Activated T-cell treated with anti-CD3 and anti-CD28 coated beads, Interleukin-2, amount 50 U/mL, for 24 hours (primary cell): ENCODE measurements at regions not wholly inside any gene's neighbourhood (a gene's known extent, or its start where the extent isn't known, plus 50 kb on each side); places are given as distances from the start of the nearest gene placed in this dataset.

ENCODE experiments used
- DNase-seq: peaks from one replicate; pipeline ENCODE4 v3.0.0-alpha.2; 2020
- H3K27ac Mint-ChIP-seq: 2 replicates; pipeline ENCODE4 v1.8.0; 2020; ENCODE audit warnings: mild to moderate bottlenecking, mixed read lengths
- H3K27me3 Mint-ChIP-seq: 2 replicates; pipeline ENCODE4 v1.8.0; 2020; ENCODE audit warnings: mixed read lengths
- H3K36me3 Mint-ChIP-seq: 2 replicates; pipeline ENCODE4 v1.8.0; 2020; ENCODE audit warnings: low read depth, mixed read lengths
- H3K4me1 Mint-ChIP-seq: 2 replicates; pipeline ENCODE4 v1.8.0; 2020; ENCODE audit warnings: low read depth, mixed read lengths
- H3K4me3 Mint-ChIP-seq: 2 replicates; pipeline ENCODE4 v1.8.0; 2020; ENCODE audit warnings: mild to moderate bottlenecking, moderate library complexity, mixed read lengths
- H3K9me3 Mint-ChIP-seq: 2 replicates; pipeline ENCODE4 v1.8.0; 2020; ENCODE audit warnings: mixed read lengths

GRCh38 chr5:3954199-3954598 is 358.6 kb downstream of the IRX1 start:
- no peaks in the 10 kb centered on the region for H3K36me3 Mint-ChIP-seq
- H3K27me3 Mint-ChIP-seq: no peaks in the 10 kb centered on the region
- peaks cover 12% of the 10 kb centered on the region for H3K9me3 Mint-ChIP-seq
- H3K4me1 Mint-ChIP-seq: no peaks in the 10 kb centered on the region
- no peak for DNase-seq
- no peak overlapping the region for H3K27ac Mint-ChIP-seq
- no peak overlapping the region for H3K4me3 Mint-ChIP-seq

DNA sequence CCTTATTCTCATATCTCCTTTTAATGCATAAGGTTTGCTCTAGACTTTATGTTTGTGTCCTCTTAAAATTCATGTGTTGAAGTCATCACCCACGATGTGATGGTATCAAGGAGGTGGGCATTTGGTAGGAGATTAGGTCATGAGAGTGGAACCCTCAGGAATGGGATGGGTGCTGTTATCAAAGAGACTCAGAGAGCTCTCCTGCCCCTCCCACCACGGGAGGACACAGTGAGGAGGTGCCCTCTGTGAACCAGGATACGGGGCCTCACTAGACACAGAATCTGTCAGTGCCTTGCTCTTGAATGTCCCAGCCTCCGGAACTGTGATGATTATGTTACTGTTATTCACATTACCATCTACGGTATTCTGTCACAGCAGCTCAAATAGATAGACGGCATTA is 359.0 kb downstream of the IRX1 start:
- H3K27ac Mint-ChIP-seq: no peak overlapping the region

GRCh38 chr5:3957658-3958057 is 362.0 kb downstream of the IRX1 start:
- DNase-seq: no peak
- H3K4me3 Mint-ChIP-seq: no peak overlapping the region
- no peaks in the 10 kb centered on the region for H3K4me1 Mint-ChIP-seq
- no peaks in the 10 kb centered on the region for H3K27me3 Mint-ChIP-seq
- no peaks in the 10 kb centered on the region for H3K36me3 Mint-ChIP-seq
- H3K9me3 Mint-ChIP-seq: peaks cover 12% of the 10 kb centered on the region
- H3K27ac Mint-ChIP-seq: no peak overlapping the region

More for the DNA sequence above, 359.0 kb downstream of the IRX1 start:
- DNase-seq: no peak
- H3K36me3 Mint-ChIP-seq: no peaks in the 10 kb centered on the region
- peaks cover 12% of the 10 kb centered on the region for H3K9me3 Mint-ChIP-seq
- H3K27me3 Mint-ChIP-seq: no peaks in the 10 kb centered on the region
- H3K4me3 Mint-ChIP-seq: no peak overlapping the region
- H3K4me1 Mint-ChIP-seq: no peaks in the 10 kb centered on the region

GRCh38 chr5:3958389-3958788 is 362.8 kb downstream of the IRX1 start:
- H3K9me3 Mint-ChIP-seq: peaks cover 11% of the 10 kb centered on the region

GRCh38 chr5:3962113-3962512 is 366.5 kb downstream of the IRX1 start:
- Mint-ChIP-seq H3K27ac (no peak overlapping the region), H3K36me3 (no peaks in the 10 kb centered on the region), H3K27me3 (no peaks in the 10 kb centered on the region), H3K4me3 (no peak overlapping the region), H3K9me3 (peaks cover 11% of the 10 kb centered on the region), H3K4me1 (no peaks in the 10 kb centered on the region)
- no peak for DNase-seq

More at GRCh38 chr5:3958389-3958788, 362.8 kb downstream of the IRX1 start:
- no peak overlapping the region for H3K4me3 Mint-ChIP-seq
- H3K27me3 Mint-ChIP-seq: no peaks in the 10 kb centered on the region
- no peak overlapping the region for H3K27ac Mint-ChIP-seq
- DNase-seq: no peak
- H3K4me1 Mint-ChIP-seq: no peaks in the 10 kb centered on the region
- H3K36me3 Mint-ChIP-seq: no peaks in the 10 kb centered on the region

DNA sequence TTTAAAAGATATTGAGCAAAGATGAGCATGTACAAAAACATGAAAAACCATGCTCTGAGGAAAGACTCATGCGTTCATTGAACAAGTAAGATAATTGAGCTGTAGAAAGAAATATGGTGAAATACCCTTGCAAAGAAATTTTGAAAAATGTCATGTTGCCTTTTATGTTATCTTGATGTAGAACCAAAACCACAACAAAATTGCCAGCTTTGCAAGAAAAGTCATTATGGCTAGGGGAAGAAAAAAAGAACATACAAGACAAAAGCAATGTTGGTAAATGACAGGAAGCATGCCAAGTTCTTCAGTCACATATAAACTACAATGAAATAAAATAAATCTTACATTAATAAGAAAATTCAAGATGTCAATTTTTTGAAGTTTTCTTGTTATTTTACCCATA is 368.0 kb downstream of the IRX1 start:
- H3K4me3 Mint-ChIP-seq: no peak overlapping the region
- no peak overlapping the region for H3K27ac Mint-ChIP-seq
- no peaks in the 10 kb centered on the region for H3K27me3 Mint-ChIP-seq
- H3K9me3 Mint-ChIP-seq: peaks cover 17% of the 10 kb centered on the region
- DNase-seq: no peak
- no peaks in the 10 kb centered on the region for H3K4me1 Mint-ChIP-seq
- H3K36me3 Mint-ChIP-seq: no peaks in the 10 kb centered on the region

GRCh38 chr5:3980156-3980555 is 384.5 kb downstream of the IRX1 start:
- H3K4me3 Mint-ChIP-seq: no peak overlapping the region
- no peaks in the 10 kb centered on the region for H3K36me3 Mint-ChIP-seq
- no peak overlapping the region for H3K27ac Mint-ChIP-seq
- H3K4me1 Mint-ChIP-seq: peaks cover 3% of the 10 kb centered on the region
- no peaks in the 10 kb centered on the region for H3K27me3 Mint-ChIP-seq
- no peak for DNase-seq
- H3K9me3 Mint-ChIP-seq: peaks cover 20% of the 10 kb centered on the region

- no peak for DNase-seq
- Mint-ChIP-seq H3K27me3 (no peaks in the 10 kb centered on the region), H3K36me3 (no peaks in the 10 kb centered on the region), H3K4me1 (no peaks in the 10 kb centered on the region), H3K9me3 (peaks cover 13% of the 10 kb centered on the region), H3K27ac (no peak overlapping the region), H3K4me3 (no peak overlapping the region)
Observed at GRCh38 chr5:3987867-3988266, 392.2 kb downstream of the IRX1 start.

DNA sequence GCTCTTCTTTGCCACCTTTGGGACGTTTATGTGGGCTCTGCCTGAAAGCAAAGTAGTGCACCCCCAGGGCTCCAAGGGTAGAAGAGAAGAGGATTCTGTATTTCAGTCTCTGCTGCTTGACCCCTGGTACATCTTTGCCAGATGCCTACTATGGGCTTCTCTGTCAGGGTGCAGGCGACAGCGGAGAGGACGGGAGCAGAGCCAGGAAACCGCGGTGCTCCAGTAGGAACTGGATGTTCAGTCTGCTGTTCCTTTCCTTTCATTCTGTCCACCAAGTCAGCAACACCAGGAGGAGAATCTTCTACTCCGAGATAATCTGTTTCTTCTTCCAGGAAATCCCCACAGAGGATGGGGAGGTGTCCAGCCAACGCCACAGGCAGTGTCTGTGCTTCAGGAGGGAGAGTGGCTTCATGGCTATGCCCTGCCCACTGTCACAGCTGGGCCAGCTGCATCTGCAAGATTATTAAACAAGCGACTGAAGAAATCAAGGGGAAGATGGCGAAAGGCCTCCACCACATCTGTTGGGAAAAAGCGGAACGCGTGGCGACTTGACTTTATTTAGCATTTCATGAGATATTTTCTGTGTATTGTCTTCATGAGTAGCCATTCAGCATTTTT is 398.3 kb downstream of the IRX1 start:
- no peaks in the 10 kb centered on the region for H3K4me1 Mint-ChIP-seq
- H3K4me3 Mint-ChIP-seq: no peak overlapping the region
- H3K36me3 Mint-ChIP-seq: no peaks in the 10 kb centered on the region
- H3K27ac Mint-ChIP-seq: no peak overlapping the region
- H3K9me3 Mint-ChIP-seq: peaks cover 5% of the 10 kb centered on the region
- no peak for DNase-seq
- no peaks in the 10 kb centered on the region for H3K27me3 Mint-ChIP-seq

DNA sequence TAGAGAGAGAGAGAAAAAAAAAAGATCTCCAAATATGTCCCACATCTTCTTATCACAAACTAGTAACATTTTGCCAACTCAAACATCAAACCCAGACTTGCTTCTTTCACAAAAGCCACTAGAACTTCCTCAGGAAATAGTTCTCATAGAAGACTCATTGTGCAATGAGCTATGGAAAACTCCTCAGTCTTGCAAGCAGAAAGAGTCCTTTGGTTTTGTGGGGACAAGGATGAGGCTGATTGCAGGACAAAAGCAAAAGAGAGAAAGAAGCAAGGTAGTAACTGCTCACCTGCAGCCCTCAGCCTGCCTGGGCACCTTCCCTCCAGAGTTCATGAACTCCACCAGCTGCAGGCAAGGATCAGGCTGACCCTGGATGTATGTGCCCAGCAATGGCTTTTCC is 399.0 kb downstream of the IRX1 start:
- no peak overlapping the region for H3K27ac Mint-ChIP-seq
- H3K36me3 Mint-ChIP-seq: no peaks in the 10 kb centered on the region
- peaks cover 5% of the 10 kb centered on the region for H3K9me3 Mint-ChIP-seq
- H3K4me1 Mint-ChIP-seq: no peaks in the 10 kb centered on the region
- H3K27me3 Mint-ChIP-seq: no peaks in the 10 kb centered on the region
- H3K4me3 Mint-ChIP-seq: no peak overlapping the region
- no peak for DNase-seq

DNA sequence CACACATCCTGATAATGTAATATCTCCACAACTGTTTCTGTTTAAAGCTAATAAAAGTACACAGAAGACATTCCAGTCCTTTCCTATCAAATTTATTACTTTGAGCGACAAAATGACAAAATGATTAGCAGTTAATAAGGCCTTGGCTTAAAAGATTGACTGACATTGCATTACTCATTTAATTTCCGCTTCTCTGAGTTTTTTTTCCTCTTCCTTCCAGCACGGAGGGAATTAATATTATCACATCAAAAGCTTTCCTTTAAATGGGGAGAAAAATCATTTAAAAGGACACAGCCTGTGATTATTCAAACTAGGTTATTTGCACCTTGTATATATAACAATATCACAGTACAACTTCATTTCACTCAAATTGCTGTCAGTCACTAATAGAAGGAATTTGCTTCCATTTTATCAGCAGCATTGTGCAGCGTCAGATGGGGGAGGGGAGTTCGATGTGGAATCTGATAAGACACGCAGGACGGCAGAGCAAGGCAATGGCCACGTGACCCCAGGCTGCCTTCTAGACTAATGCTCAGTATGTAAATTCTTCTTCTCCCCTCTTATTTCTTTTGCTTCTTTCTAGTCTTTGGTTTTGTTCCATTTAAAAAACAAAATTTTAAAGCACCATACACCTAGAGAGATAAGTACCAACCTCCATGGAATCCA is 400.5 kb downstream of the IRX1 start:
- no peak overlapping the region for H3K27ac Mint-ChIP-seq
- peaks cover 5% of the 10 kb centered on the region for H3K9me3 Mint-ChIP-seq
- no peak for DNase-seq
- H3K4me1 Mint-ChIP-seq: no peaks in the 10 kb centered on the region
- H3K36me3 Mint-ChIP-seq: no peaks in the 10 kb centered on the region
- no peak overlapping the region for H3K4me3 Mint-ChIP-seq
- no peaks in the 10 kb centered on the region for H3K27me3 Mint-ChIP-seq

DNA sequence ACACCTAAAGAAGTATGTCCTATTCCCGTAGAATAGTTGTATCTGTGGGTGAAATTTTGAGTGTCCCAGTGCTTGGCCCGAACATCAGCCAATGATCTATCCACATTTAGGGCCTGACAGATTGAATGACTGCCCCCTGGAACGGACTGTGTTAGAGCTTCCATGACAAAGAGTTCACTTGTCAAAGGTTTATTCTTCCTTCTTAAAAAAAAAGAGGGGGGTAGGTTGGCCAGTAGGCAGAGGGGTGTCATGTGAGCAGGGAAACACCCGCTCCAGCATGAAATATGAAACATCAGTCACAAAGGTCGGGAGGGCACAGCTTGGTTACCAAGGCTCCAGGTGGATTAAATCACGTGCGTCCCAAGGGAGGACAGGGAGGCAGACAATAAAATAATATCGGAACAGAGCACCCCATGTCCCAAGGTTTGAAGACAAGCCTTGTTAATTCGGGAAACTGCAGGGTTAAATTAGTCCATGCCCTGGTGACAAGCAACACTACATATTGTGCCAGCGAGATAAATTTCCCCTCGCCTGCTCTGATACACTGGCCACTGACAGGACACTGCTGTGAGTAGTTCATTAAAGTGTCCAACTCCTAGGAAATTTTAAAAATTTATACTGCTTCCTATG is 401.2 kb downstream of the IRX1 start:
- no peaks in the 10 kb centered on the region for H3K4me1 Mint-ChIP-seq
- no peak for DNase-seq
- H3K36me3 Mint-ChIP-seq: no peaks in the 10 kb centered on the region
- H3K9me3 Mint-ChIP-seq: peaks cover 3% of the 10 kb centered on the region
- no peaks in the 10 kb centered on the region for H3K27me3 Mint-ChIP-seq
- no peak overlapping the region for H3K4me3 Mint-ChIP-seq
- H3K27ac Mint-ChIP-seq: no peak overlapping the region

DNA sequence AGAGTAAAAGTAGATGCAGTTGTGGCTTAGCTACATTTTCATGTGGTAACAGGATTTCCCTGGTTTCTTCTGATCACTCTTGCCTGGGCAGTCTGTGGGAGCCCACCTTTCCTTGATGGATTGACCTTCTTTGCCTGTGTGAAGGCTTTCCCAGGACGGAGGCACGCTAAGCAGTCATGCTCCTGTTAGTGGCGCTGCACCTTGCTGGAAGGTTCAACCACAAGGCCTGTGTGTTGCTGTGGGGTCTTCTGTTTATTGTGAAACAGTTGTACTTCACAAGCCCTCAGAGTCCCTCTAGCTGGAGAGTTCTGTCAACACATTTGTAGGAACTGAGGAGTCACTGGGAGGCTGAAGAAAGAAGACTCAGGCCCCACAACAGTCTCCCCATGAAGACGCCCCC is 402.0 kb downstream of the IRX1 start:
- Mint-ChIP-seq H3K36me3 (no peaks in the 10 kb centered on the region), H3K27ac (no peak overlapping the region), H3K9me3 (peaks cover 7% of the 10 kb centered on the region), H3K4me3 (no peak overlapping the region), H3K4me1 (no peaks in the 10 kb centered on the region), H3K27me3 (no peaks in the 10 kb centered on the region)
- DNase-seq: no peak

- H3K27ac Mint-ChIP-seq: no peak overlapping the region
- no peaks in the 10 kb centered on the region for H3K36me3 Mint-ChIP-seq
- no peaks in the 10 kb centered on the region for H3K27me3 Mint-ChIP-seq
- H3K4me3 Mint-ChIP-seq: no peak overlapping the region
- no peak for DNase-seq
- no peaks in the 10 kb centered on the region for H3K4me1 Mint-ChIP-seq
- peaks cover 12% of the 10 kb centered on the region for H3K9me3 Mint-ChIP-seq
Observed at GRCh38 chr5:3999929-4000328, 404.3 kb downstream of the IRX1 start.

DNA sequence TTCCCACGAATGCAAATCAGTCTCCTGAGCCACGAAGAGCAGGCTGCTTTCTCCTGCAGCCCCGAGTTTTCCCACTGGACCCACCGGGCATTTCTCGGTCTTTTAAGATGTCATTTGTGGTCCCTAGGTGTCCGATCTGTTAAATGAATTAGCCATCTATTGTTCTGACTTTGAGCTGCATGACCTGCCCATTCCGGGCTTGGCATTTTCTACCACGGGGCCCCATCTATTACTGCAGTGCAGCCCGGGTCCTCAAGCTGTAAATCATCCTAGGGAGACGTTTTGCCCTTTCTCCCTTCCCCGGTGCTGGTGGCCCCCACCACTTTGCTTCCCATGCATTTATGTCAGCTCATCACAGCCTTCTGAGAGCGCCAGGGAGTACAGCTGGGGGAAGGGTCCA is 405.4 kb downstream of the IRX1 start:
- peaks cover 12% of the 10 kb centered on the region for H3K9me3 Mint-ChIP-seq
- no peaks in the 10 kb centered on the region for H3K4me1 Mint-ChIP-seq
- H3K36me3 Mint-ChIP-seq: no peaks in the 10 kb centered on the region
- no peaks in the 10 kb centered on the region for H3K27me3 Mint-ChIP-seq
- H3K27ac Mint-ChIP-seq: no peak overlapping the region
- no peak overlapping the region for H3K4me3 Mint-ChIP-seq
- DNase-seq: no peak
